HL-60 (cell line): ENCODE measurements at regions not wholly inside any gene's neighbourhood (a gene's known extent, or its start where the extent isn't known, plus 50 kb on each side); places are given as distances from the start of the nearest gene placed in this dataset.

Experiments used
- DNase-seq, 2 experiments: peaks; one replicate each; pipeline ENCODE4 v3.0.0-alpha.2; 2010 to 2020; ENCODE audit warnings: low read depth in 1 of 2, low spot score in 1 of 2
- H3K27ac ChIP-seq: fragments of 250-450 bp; sonication (Bioruptor Pico); replicated peaks from 2 replicates; pipeline ENCODE4 v1.5.1; 2020; ENCODE audit warnings: mild to moderate bottlenecking, moderate library complexity
- H3K27me3 ChIP-seq: fragments of 250-450 bp; sonication (Bioruptor Pico); 2 replicates; pipeline ENCODE4 v1.5.1; 2021; ENCODE audit warnings: mild to moderate bottlenecking, moderate library complexity; ENCODE audit not compliant: insufficient read depth, poor library complexity, severe bottlenecking
- H3K4me3 ChIP-seq: replicated peaks from 2 replicates; pipeline ENCODE4 v1.5.1; 2011; ENCODE audit warnings: mild to moderate bottlenecking, control low read depth, low read length; ENCODE audit not compliant: insufficient read depth
- GABPA ChIP-seq: IDR thresholded peaks from 2 replicates; pipeline ENCODE4 v1.6.1; 2012; ENCODE audit warnings: low read depth
- POLR2AphosphoS5 ChIP-seq: IDR thresholded peaks from 2 replicates; pipeline ENCODE4 v1.6.1; 2012; ENCODE audit warnings: low read depth
- SPI1 ChIP-seq: IDR thresholded peaks from 2 replicates; pipeline ENCODE4 v1.6.1; 2012; ENCODE audit warnings: low read depth, mild to moderate bottlenecking, borderline replicate concordance
- TF ChIP-seq, protein P1 (sequence below): IDR thresholded peaks from 2 replicates; pipeline ENCODE4 v1.6.1; 2012; ENCODE audit warnings: low read depth; ENCODE audit not compliant: insufficient replicate concordance
- TF ChIP-seq, protein P2 (sequence below): IDR thresholded peaks from one replicate; pipeline ENCODE4 v1.5.1; 2011; ENCODE audit warnings: low read length, control low read depth, inconsistent platforms; ENCODE audit not compliant: insufficient read depth

DNA sequence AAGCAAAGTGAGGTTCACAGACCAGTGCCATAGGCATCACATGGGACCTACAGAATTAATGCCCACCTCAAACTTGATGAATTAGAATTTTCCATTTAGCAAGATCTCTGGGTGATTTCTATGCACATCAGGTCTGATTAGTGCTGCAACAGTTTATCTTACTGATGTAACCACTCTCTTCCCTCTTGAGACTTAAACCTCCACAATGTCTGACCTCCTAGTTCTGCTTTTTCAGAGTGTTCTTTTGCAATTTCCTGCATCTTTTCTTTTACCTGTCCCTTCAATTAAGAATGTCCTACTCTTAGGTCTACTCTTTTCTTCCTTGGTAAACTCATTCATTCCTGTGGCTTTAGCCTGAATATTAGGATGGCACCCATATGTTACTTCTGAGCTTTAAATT lies 615.3 kb downstream of the TFAP2A start:
- Histone ChIP-seq H3K27me3 (no peaks in the 10 kb centered on the region), H3K27ac (peak overlapping the region; percentile 44), H3K4me3 (no peak overlapping the region)
- no peak for TF ChIP-seq GABPA
- TF ChIP-seq, protein P1, sequence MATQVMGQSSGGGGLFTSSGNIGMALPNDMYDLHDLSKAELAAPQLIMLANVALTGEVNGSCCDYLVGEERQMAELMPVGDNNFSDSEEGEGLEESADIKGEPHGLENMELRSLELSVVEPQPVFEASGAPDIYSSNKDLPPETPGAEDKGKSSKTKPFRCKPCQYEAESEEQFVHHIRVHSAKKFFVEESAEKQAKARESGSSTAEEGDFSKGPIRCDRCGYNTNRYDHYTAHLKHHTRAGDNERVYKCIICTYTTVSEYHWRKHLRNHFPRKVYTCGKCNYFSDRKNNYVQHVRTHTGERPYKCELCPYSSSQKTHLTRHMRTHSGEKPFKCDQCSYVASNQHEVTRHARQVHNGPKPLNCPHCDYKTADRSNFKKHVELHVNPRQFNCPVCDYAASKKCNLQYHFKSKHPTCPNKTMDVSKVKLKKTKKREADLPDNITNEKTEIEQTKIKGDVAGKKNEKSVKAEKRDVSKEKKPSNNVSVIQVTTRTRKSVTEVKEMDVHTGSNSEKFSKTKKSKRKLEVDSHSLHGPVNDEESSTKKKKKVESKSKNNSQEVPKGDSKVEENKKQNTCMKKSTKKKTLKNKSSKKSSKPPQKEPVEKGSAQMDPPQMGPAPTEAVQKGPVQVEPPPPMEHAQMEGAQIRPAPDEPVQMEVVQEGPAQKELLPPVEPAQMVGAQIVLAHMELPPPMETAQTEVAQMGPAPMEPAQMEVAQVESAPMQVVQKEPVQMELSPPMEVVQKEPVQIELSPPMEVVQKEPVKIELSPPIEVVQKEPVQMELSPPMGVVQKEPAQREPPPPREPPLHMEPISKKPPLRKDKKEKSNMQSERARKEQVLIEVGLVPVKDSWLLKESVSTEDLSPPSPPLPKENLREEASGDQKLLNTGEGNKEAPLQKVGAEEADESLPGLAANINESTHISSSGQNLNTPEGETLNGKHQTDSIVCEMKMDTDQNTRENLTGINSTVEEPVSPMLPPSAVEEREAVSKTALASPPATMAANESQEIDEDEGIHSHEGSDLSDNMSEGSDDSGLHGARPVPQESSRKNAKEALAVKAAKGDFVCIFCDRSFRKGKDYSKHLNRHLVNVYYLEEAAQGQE: no peak
- peak; percentile 83 for TF ChIP-seq SPI1
- TF ChIP-seq, protein P2, sequence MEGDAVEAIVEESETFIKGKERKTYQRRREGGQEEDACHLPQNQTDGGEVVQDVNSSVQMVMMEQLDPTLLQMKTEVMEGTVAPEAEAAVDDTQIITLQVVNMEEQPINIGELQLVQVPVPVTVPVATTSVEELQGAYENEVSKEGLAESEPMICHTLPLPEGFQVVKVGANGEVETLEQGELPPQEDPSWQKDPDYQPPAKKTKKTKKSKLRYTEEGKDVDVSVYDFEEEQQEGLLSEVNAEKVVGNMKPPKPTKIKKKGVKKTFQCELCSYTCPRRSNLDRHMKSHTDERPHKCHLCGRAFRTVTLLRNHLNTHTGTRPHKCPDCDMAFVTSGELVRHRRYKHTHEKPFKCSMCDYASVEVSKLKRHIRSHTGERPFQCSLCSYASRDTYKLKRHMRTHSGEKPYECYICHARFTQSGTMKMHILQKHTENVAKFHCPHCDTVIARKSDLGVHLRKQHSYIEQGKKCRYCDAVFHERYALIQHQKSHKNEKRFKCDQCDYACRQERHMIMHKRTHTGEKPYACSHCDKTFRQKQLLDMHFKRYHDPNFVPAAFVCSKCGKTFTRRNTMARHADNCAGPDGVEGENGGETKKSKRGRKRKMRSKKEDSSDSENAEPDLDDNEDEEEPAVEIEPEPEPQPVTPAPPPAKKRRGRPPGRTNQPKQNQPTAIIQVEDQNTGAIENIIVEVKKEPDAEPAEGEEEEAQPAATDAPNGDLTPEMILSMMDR: no peak
- TF ChIP-seq POLR2AphosphoS5: no peak
- DNase-seq: peak; percentile 7 to 59

DNA sequence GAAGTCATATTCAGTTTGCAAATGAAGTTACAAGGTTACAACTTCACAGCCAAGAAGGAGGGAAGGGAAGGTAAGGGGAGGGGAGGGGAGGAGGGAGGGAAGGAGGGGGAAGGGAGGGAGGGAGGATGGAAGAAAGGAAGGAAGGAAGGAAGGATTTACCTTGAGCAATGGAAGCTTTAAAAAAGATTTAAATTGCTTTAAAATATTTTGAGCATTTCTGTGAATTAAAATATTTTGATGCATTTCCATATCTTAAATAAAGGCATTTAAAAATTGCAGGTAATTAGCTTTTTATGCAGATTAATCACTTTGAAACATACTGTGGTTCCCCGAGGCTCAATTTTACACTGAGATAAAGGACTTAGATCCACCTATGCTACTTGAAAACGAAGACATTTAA lies 618.0 kb downstream of the TFAP2A start:
- Histone ChIP-seq H3K4me3 (no peak overlapping the region), H3K27me3 (no peaks in the 10 kb centered on the region), H3K27ac (no peak overlapping the region)
- DNase-seq: no peak
- TF ChIP-seq POLR2AphosphoS5 (no peak), GABPA (no peak), SPI1 (no peak)
- TF ChIP-seq, protein P1: no peak
- TF ChIP-seq, protein P2: no peak

DNA sequence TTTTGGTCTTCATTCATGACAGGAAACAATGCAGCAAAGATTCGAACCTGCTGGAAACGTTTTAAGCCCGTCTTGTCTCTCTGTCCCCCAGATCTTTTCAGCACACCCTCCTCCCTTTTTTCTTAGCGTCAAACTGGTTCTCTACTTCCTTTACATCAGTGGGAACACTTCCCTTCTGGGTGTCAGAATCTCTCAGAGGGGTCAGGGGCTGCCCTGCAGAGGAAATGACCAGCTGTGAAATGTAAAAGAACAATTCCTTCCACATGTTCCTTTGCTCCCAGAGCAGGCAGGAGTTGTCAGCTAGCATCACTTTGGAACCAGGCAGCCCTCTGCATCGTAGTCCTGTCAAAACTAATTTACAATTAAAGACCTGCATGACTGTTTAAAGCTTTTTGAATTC lies 619.0 kb downstream of the TFAP2A start:
- no peaks in the 10 kb centered on the region for H3K27me3 ChIP-seq
- no peak for TF ChIP-seq SPI1
- no peak for TF ChIP-seq POLR2AphosphoS5
- DNase-seq: no peak
- no peak overlapping the region for H3K4me3 ChIP-seq
- H3K27ac ChIP-seq: no peak overlapping the region

DNA sequence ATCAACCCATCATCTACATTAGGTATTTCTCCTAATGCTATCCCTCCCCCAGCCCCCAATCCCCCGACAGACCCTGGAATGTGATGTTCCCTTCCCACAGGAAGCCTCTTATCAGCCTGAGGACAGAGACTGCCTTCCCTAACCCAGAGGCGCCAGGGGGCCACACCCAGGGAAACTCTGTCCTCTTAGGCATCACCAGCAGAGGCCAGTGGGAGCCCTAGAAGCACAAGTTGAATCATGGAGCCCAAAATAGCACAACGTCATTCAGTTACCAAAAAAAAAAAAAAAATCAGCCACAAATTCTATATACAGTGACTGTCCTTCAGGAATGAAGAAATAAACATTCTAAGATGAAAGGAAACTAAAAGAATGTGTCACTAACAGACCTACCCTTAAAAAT lies 625.7 kb downstream of the TFAP2A start:
- no peak for DNase-seq
- H3K27ac ChIP-seq: no peak overlapping the region
- TF ChIP-seq, protein P1: no peak
- TF ChIP-seq POLR2AphosphoS5 (no peak), GABPA (no peak), SPI1 (no peak)
- TF ChIP-seq, protein P2: no peak
- H3K27me3 ChIP-seq: no peaks in the 10 kb centered on the region
- H3K4me3 ChIP-seq: no peak overlapping the region
